Left renal cortex interstitium (tissue), 4 donors: ENCODE measurements at regions not wholly inside any gene's neighbourhood (a gene's known extent, or its start where the extent isn't known, plus 50 kb on each side); places are given as distances from the start of the nearest gene placed in this dataset.

Experiments used
- DNase-seq, 4 donors: peaks; one replicate each; pipeline ENCODE4 v3.0.0-alpha.2; 2013; ENCODE audit warnings: low read depth in 4 of 4, low spot score in 2 of 4, missing footprints in 1 of 4

DNA sequence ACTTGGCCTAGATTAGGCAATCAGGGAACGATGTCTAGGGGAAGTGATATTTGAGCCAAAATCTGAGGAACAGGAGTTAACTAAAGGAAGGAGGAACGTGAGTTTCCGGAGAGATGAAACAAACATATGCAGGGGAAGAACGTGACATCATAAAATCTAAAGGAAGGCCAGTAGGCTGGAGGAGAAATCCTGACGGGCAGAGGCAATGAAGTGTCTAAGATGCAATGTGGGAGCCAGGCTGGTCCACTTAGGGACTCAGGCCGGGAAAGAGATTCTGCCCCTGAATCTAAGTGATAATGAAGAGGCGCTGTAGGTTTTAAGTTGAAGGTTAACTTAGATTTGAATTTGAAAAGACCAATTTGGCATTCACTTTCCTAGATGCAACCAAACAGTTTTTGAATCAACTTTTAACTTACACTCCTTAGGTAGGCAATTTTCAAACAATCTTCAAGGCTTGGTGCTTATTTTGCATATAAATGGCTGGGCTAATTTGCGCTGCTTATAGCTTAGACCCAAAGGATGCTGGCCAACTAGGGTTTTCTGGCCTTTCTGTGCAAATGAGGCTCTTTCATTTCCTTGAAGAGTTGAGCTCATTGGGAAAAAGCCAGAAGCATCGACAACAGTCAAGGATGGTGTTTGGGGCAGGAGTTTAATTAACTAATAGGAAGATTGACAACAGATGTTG is 221.7 kb downstream of the SOX11 start:
- no peak for DNase-seq

- no peak for DNase-seq
These were observed 222.8 kb downstream of the SOX11 start for GRCh38 chr2:5914811-5915611.

GRCh38 chr2:5915881-5916310 is 223.7 kb downstream of the SOX11 start:
- no peak for DNase-seq

DNA sequence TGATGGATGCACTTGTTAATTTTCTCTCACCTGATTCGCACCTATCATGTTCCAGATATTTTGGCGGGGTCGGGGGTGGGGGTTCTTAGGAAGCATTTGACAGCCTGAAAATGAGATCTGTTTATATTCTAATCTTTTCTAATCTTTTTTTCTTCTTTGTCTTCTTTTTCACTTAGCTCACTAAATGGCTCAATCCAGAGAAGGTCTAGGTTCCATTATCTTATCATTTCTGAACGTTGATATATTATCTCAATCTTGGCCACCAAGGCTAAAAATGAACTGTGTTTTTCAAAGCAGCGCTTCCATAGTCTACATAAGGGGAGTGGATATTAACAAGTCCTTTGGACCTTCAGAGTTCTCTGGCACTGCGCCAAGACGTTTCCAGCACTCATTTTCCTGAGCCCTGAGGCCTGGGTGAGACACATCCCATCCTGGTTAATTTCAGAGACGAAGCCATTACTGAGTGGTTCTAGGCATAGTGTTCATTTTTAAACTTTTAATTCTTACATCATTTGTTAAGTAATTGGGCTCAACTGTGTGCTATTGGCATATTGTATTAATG is 229.0 kb downstream of the SOX11 start:
- no peak for DNase-seq

DNA sequence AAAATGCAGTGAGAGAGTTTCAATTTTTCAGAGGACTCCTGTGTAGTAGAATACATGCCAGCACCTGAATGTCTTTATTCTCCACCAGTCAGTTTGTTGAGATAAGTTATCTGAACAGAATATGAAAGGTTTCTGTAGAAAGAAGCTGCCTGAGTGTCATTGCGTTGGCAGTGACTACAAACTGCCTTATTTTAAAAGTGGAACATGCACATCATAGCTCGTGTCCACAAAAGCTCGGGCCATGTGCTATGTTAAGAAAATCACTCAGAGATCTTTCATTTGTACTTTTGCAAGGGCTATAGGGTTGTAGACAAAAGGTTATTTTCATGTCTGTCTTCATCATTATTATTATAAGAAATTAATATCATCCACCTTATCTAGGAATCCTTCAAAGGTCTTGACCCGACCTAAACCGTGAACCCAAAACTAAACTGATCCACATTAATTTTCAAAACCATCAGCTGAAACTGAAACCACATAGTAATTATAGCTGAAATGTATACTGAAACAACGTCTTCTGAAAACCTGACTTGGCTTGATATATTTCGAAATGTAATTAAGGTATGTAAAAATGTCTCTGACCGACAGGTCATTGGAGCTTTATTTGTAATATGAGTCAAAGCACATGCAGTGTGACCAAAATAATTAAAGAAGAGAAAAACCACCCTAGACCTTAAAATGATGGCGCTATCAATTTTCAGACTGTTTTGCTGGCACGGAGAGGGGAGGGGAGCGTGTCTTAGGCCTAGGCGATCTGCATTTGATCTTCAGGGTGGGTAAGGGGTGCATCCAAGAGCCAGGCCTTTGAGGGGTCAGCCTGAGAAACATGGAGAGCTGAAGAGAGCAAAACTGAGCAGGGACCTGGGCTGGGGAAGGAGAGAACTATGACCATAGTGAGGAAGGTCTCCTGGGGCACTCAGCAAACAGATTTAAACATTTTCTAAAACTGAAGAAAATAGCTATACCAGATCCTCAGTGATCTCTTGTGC is 232.1 kb downstream of the SOX11 start:
- no peak for DNase-seq

- DNase-seq = no peak
These were observed 233.4 kb downstream of the SOX11 start for GRCh38 chr2:5925604-5926003.

DNA sequence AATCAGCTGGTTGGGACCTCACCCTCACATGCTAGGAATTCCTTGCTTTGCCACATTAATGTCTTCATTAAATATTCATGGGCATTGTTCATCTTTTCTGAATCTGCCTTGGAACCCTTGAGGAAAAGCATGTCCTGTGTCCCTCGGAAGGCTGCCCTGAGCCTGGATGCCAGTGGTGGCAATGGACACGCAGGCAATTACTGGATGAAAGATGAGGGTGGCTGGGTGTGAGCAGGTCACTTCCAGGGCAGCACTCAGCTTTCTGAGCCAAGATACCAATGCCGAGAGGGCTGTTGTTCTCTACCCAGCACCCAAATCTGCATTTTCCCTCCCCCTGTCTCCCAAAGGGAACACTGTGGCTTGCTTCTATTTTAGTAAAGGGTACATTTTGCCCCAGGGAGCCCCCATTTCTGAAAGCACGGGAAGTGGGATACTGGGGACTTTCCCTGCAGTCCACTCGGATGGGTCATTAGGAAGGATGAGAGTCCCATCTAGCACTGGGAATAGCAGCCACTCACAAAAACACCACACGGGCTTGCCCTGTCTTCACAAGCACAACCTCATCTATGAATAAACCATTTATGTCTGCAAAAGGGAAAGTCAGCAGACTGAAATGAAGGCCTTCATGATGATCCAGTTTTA is 234.8 kb downstream of the SOX11 start:
- no peak for DNase-seq

GRCh38 chr2:5932556-5933469 is 240.6 kb downstream of the SOX11 start:
- no peak for DNase-seq

GRCh38 chr2:5933669-5934068 is 241.5 kb downstream of the SOX11 start:
- no peak for DNase-seq

GRCh38 chr2:5937321-5937720 is 245.1 kb downstream of the SOX11 start:
- no peak for DNase-seq

DNA sequence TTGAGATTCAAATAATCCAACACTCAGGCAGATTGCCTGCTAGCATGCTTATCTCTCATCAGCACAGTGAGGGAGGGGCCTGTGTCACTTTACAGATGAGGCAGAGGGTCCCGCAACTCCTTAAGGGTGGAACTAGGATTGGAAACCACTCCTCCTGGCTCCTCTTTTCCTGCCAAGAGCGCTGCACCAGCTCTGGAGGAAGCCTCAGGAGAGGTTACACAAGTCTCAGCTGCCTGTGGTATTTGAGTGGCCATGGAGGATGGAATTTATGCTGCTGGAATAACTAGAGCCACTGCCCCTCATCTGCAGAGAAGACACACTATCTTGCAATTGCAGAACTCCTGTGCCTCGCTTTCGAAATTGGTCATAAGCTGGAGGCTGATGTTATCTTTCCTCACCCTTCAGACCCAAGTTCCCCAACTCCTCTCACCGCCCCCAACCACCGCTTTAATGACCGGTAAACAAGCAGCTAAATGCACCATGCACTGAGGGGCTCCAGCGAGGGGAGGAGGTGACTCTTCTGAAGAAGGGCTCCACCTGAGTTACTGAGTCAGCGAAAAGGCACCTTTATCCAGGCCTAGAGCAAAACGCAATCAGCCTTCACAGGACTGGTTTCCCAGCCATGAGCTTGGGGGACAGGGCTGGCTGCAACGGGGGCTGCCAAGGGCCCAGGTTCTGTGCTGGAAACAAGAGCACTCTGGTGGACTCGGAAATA is 245.8 kb downstream of the SOX11 start:
- no peak for DNase-seq

GRCh38 chr2:5938566-5938896 is 246.3 kb downstream of the SOX11 start:
- no peak for DNase-seq

GRCh38 chr2:5939553-5939952 is 247.4 kb downstream of the SOX11 start:
- DNase-seq = no peak

DNA sequence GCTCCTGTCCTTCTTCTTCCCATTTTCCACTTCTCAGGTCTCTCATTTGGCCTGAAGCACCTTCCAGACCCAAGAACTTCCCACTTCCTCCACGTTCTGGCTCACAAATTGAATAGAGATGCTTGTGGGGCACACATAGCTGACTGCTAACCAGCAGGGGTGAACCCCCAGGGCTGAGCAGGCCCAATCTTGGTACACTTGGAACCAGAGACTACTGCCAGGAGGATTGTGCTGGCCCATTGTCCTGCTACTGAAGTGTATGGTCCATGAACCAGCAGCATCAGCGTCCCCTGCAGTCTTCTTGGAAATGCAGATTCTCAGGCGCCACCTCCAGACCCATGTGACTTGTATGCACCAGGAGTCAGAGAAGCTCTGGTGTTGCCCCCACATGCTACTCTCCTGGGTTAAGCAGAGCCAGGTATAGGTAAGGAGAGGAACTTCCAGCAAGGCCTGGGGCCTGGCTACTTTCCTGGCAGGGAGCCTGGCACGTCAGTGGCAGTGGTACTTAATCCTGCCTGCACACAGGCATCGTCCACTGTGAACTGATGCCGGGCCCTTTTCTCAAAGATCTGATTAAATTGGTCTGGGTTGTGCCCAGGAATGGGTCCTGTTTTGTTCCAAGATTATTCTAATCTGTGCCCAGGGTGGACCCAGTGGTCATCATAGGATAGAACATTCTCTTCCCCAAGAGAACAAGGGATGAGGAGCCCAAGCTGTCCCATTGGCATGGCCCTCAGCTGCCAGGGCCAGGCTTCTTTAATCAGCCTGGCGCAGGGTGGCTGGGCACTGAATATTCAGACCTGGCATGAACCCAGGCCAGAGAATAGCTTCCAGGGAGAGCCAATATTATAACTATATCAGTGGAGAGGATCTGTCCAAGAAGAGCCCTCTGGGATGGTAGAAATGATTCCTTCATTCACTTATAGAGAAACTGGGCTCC is 248.7 kb downstream of the SOX11 start:
- DNase-seq = no peak

DNA sequence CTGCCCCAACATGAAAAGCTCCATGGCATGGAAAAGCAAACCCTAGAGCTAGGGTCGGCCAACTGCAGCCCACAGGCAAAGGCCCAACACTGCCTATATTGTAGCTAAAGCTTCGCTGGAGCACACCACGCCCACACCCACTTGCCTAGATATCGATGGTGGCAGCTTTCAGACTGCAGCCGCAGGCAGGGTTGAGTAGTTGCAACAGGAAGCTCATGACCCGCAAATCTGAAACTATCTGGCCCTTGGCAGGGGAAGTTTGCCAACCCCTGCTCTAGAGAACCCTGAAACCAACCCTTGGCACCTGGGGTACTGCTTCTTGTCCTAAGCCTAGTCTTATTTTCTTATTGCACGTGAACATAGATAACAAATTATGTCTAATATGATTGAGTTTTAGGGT is 250.0 kb downstream of the SOX11 start:
- no peak for DNase-seq

GRCh38 chr2:5945742-5946141 is 253.6 kb downstream of the SOX11 start:
- no peak for DNase-seq
